ENCODE measurements at regions not wholly inside any gene's neighbourhood (a gene's known extent, or its start where the extent isn't known, plus 50 kb on each side); places are given as distances from the start of the nearest gene placed in this dataset.

GRCh38 chr3:54066253-54066652 lies 56.1 kb upstream of the CACNA2D3 start:
- TF ChIP-seq EZH2 (IDR thresholded peaks at IDR 0.05; ENCODE audit: insufficient read depth, poor library complexity, severe bottlenecking) (no peak), EZH2phosphoT487 (IDR thresholded peaks at IDR 0.05; ENCODE audit: insufficient read depth, low read depth) (no peak)

Measured in GM23248 (cell line).